Globus pallidus (tissue), 1 donor: ENCODE measurements at regions not wholly inside any gene's neighbourhood (a gene's known extent, or its start where the extent isn't known, plus 50 kb on each side); places are given as distances from the start of the nearest gene placed in this dataset.
"Not testable (repeated sequence)": the region's sequence is repeated elsewhere in the genome, so short reads cannot be mapped to it uniquely, and the experiment has no call there.

Experiments used
- DNase-seq: peaks from one replicate; pipeline ENCODE4 v3.0.0-alpha.2; 2015; ENCODE audit warnings: low spot score

DNA sequence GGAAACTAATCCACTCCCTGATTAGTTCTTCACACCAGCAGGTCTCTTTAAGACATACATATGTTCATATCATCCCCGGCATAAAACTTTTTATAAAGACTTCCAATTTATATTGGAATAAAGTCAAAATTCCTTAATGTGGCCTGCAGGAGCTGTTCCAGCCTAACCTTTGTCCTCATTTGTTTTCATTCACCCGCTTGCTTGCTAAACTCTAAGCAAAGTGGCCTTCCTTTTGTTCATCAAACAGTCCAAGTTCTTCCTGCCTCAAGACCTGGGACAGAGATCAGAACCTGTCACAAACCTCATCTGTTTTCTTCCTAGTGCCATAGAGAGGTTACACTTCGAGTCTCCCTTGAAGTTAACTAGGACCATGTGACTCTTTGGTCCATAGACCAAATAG is 339.4 kb upstream of the ID2 start:
- no peak for DNase-seq

GRCh38 chr2:8343031-8343430 is 338.8 kb upstream of the ID2 start:
- DNase-seq: no peak

GRCh38 chr2:8344144-8345097 is 337.4 kb upstream of the ID2 start:
- no peak for DNase-seq

GRCh38 chr2:8345200-8345599 is 336.7 kb upstream of the ID2 start:
- DNase-seq: no peak

GRCh38 chr2:8346208-8346607 is 335.6 kb upstream of the ID2 start:
- DNase-seq: no peak

DNA sequence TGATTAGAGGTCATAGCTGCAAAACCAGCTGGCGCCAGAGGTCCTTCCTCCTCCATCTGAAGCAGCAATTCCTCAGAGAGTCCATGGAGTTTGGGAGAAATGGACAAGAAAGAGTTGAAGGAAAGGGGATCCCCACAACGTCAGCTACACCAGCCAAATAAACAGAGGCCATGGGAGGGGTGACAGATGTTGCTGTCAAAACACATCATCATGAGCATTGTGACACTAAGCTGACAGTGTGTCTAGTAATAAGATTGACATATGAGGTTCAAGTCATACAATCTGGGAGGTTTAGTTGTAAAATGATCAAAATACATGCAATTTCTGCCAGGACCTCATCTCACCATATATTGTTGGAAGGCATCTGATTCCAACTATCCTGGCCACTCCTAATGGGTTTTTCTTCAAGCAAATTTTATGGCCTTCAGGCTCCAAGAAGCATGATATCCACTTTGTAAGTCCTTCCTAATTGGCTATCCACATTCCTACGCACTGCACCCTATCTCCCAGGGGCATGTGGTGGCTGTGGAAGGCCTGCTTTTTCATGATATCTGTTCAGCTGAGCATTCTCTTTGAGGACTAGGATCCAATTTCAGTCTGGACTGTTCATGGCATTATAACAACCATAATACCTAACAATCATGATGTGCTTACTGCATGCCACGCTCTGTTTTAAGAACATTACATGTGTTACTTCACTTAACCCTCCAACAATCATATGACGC is 335.0 kb upstream of the ID2 start:
- no peak for DNase-seq

- not testable (repeated sequence) for DNase-seq
Observed at GRCh38 chr2:8348911-8349310, 332.9 kb upstream of the ID2 start.

DNA sequence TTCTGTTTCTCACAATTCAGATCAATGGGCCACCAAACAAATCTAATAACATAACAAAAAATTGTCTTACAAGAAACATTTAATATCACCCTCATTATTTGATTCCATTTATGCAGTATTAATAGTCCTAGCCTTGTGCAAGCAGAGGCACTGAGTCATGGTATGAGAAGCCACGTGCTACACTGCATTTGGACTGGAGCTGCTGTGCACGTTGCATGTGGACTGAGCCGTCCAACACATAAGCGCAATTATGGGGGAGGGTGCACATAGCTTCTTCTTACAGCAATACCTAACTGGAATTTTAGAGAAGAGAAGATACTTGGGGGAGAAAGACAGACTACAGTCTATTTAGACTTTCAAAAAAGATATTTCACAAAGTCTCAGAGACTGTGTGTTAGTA is 329.6 kb upstream of the ID2 start:
- DNase-seq: no peak

GRCh38 chr2:8352989-8353388 is 328.9 kb upstream of the ID2 start:
- DNase-seq: no peak

DNA sequence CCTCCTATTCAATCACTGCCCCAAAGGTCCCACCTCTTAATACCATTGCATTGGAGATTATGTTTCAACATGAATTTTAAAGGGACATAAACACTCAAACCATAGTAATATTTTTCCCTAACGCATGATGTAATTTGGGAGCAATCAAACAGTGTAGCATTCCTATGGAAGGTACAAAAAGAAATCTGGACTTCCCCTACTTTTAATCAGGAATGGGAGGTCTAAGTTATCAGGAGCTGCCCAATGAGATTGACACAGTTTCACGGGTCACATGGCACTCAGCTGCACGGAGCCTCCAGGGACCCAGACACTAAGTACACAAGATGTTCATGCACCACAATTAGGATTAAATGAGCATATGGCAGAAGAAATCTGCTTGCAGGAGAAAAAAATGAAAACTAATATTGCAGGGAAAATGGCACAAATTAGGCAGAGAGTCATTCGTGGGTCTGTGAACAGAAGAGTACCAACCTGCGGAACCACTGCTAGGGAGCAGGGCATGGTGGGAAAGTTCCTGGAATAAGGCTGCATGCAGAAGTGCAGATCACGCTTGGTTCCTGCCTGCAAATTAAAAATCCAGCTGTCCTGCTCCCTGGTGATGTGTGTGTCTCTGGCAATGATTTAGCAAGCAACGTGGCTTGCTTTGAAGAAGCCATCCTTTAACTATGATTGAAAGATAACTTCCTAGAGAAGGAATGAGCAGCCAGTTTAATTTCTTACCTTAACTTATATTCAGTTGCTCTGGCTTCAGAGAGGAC is 326.6 kb upstream of the ID2 start:
- no peak for DNase-seq

DNA sequence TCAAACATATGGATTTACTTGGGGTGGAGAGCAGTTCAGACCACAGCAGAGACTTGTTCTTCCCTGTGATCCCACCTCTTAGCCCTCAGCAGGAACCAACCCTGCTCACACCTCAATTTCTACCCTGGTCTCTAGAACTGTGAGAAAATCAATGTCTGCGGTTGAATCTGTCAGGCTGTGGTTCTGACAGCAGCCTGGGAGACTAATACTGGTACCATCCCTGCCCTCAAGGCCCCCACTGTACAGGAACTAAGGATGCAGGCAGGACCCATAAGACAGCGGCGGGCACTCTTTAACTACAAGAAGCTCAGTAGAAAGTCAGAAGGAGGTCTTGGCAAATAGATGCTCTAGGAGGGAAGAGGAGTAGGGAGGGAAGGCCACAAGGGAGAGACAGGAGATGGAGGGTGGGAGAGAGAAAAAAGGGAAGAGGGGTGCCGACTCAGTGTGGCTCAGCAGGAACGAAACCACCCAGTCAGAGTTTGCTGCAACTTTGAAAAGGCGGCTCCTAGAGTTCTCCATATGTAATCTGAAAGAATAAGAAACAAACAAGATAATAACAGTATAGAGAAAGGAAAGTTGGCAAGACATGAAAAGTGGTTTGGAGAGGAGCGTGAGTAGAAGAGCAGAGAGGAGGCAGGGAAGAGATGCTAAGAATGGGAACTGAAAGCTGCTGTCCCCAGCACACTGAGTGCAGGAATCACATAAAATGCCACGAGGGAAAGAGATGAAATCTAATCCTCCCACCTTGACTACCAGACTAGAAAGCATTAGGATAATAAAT is 323.9 kb upstream of the ID2 start:
- DNase-seq: no peak

DNA sequence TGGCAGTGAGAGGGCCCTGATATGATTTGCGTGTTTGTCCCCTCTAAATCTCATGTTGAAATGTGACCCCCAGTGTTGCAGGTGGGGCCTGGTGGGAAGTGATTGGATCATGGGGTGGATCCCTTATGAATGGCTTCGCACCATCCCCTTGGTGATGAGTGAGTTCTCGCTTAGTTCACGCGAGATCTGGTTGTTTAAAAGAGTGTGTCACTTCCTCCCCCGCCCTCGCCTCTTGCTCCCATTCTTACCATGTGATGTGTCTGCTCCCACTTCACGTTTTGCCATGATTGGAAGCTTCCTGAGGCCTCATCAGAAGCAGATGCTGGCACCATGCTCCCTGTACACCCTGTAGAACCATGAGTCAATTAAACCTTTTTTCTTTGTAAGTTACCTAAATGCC is 319.9 kb upstream of the ID2 start:
- DNase-seq: no peak

- DNase-seq: no peak
Observed at GRCh38 chr2:8363161-8363560, 318.7 kb upstream of the ID2 start.

- DNase-seq: no peak
Observed at GRCh38 chr2:8364668-8365067, 317.2 kb upstream of the ID2 start.

DNA sequence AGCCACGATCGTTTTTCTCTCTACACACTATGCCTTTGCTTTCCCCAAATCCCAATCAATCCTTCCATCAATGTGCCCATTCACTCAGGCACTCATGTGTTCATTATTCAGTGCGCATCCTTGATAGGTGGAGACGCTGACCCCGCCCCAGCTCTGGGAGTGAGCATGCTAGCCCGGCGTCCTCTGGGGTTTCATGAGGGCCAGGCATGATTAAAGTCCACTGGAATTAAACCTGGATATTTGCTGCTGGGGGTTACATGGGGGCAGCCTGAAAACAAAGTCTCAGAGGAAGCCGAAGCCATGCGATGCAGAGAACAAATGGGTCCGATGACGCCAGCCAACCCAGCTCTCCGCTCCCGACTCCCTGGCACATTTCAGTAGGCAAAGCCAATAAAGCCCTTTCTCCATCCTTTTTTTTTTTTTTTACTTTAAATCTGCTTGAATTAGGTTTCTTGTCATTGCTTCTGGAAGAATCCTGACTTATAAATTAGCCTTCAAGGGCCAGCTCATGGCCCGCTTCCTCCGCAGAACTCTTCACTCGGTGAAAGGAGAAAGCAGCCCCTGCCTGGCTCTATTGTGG is 316.4 kb upstream of the ID2 start:
- peak; percentile 20 for DNase-seq

DNA sequence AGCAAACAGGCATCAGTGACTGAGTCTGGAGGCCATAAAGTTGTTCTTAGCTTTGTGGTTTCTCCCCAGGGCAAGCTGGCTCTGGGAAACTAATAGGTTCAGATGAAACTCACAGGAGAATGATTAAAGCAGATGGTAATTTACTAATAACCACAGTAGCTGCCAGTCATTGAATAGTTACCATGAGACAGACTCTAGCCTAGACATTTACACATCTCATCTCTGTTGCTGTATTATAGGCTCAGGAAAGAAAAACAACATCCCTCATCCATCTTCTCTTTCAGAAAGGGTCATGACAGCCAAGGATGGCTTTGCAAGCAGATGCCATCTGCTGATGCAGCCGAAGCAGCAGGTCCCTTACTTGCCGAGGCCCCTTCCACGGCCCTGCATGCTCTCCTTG is 314.0 kb upstream of the ID2 start:
- DNase-seq: no peak

GRCh38 chr2:8368463-8368862 is 313.4 kb upstream of the ID2 start:
- DNase-seq: no peak

- DNase-seq: no peak
Observed at GRCh38 chr2:8369522-8369921, 312.3 kb upstream of the ID2 start.

GRCh38 chr2:8370258-8370802 is 311.5 kb upstream of the ID2 start:
- DNase-seq: no peak

- DNase-seq: no peak
Observed at GRCh38 chr2:8371653-8372052, 310.2 kb upstream of the ID2 start.

GRCh38 chr2:8374782-8375181 is 307.1 kb upstream of the ID2 start:
- DNase-seq: no peak
